ENCODE measurements at regions not wholly inside any gene's neighbourhood (a gene's known extent, or its start where the extent isn't known, plus 50 kb on each side); places are given as distances from the start of the nearest gene placed in this dataset.

DNA sequence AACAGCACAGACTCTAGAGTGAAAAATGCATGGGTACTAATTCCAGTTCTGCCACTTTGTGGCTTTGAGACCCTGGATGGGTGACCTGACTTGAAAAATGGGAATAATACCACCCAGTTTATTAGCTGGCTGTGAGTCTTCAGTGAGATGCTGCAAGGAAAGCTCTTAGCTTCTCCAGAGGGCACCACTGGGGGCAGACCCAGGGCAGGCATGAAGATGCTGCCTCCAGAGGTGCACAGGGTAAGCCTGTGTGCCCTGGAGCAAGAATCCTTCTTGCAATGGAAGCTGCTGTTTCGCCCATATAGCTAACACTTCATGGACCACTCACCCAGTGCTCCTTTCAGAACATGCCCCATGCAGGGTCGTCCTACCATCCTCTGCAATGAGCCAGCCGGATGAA is 75.7 kb downstream of the C5orf15 start:
- H3K4me1 ChIP-seq (ENCODE audit: low read depth): no peaks in the 10 kb centered on the region
- TF ChIP-seq, protein P1, sequence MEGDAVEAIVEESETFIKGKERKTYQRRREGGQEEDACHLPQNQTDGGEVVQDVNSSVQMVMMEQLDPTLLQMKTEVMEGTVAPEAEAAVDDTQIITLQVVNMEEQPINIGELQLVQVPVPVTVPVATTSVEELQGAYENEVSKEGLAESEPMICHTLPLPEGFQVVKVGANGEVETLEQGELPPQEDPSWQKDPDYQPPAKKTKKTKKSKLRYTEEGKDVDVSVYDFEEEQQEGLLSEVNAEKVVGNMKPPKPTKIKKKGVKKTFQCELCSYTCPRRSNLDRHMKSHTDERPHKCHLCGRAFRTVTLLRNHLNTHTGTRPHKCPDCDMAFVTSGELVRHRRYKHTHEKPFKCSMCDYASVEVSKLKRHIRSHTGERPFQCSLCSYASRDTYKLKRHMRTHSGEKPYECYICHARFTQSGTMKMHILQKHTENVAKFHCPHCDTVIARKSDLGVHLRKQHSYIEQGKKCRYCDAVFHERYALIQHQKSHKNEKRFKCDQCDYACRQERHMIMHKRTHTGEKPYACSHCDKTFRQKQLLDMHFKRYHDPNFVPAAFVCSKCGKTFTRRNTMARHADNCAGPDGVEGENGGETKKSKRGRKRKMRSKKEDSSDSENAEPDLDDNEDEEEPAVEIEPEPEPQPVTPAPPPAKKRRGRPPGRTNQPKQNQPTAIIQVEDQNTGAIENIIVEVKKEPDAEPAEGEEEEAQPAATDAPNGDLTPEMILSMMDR (IDR thresholded peaks at IDR 0.05; ENCODE audit: low read depth, low read length): no peak
- H3K36me3 ChIP-seq: no peaks in the 10 kb centered on the region
- H3K9me3 ChIP-seq (ENCODE audit: low read depth): no peaks in the 10 kb centered on the region
- DNase-seq (ENCODE audit: low read depth in 1 of 2, low spot score in 1 of 2): no peak
- no peaks in the 10 kb centered on the region for H3K27me3 ChIP-seq
- H3K4me3 ChIP-seq: no peak overlapping the region
- H3K27ac ChIP-seq: no peak overlapping the region

DNA sequence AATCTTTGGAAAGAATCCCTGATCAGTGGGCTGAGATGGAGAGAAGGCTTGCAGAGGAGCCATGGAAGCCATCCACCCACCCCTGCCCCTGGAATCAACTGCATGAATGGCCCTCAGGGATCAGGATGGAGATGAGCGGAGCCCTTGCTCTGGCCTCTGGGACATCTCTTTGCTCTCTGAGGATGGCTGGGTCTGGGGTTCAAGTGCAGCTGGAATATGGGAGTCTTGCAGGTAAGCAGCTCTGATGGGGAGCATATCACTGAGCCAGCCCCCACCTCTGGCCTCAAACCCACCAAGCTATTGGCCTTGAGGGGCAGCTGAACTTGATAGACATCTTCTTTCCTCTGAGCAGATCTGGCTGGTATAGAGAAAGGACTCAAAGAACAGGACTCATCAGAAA is 76.1 kb downstream of the C5orf15 start:
- Histone ChIP-seq H3K36me3 (no peaks in the 10 kb centered on the region), H3K27ac (no peak overlapping the region), H3K4me1 (ENCODE audit: low read depth) (no peaks in the 10 kb centered on the region), H3K27me3 (no peaks in the 10 kb centered on the region), H3K4me3 (no peak overlapping the region), H3K9me3 (ENCODE audit: low read depth) (no peaks in the 10 kb centered on the region)
- no peak for DNase-seq (ENCODE audit: low read depth in 1 of 2, low spot score in 1 of 2)
- TF ChIP-seq, protein P1 (IDR thresholded peaks at IDR 0.05; ENCODE audit: low read depth, low read length): no peak

DNA sequence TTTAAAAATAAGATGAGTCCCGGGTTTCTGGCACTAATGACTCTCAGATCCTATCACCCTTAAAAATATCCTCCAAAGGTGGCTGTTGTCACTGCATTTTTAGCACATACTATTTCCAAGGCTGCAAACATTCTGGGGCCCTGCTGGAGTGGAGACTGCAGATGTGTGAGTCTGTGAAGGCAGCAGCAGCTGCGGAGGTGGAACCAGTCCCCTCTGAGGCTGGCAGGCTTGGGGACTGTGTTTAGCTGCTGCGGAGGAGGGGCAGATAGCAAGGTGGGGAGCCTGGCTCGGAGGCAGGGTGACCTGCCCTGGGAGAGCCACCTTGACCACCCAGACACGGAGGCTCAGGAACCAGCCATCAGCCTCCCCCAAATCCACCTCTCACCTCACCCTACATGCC is 77.0 kb downstream of the C5orf15 start:
- no peaks in the 10 kb centered on the region for H3K4me1 ChIP-seq (ENCODE audit: low read depth)
- DNase-seq (ENCODE audit: low read depth in 1 of 2, low spot score in 1 of 2): no peak
- no peak overlapping the region for H3K4me3 ChIP-seq
- TF ChIP-seq, protein P1 (IDR thresholded peaks at IDR 0.05; ENCODE audit: low read depth, low read length): no peak
- no peak overlapping the region for H3K27ac ChIP-seq
- H3K9me3 ChIP-seq (ENCODE audit: low read depth): no peaks in the 10 kb centered on the region
- no peaks in the 10 kb centered on the region for H3K27me3 ChIP-seq
- no peaks in the 10 kb centered on the region for H3K36me3 ChIP-seq

DNA sequence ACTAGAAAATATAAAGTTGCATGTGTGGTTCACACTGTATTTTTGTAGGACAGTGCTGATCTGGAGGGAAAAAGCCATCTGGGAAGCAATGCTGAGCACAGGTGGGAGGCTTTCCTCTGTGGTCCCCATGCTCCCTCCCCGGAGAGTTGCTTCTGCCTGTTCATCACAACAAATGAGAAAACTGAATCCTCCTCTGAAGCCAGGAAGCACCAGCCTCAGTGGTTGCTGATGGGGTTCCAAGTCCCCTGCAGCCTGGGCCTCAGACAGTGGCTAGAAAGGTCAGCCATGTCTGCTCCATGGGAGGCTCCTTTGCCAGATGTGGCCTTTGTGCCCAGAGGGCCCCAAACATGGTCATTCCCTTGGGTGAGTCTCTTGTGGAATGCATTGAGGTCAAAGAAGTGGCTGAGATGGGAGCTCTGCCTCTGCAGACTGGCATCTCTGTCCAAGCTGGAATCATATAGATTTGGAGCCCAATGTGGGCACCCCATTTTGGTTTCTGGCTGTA is 77.6 kb downstream of the C5orf15 start:
- no peaks in the 10 kb centered on the region for H3K9me3 ChIP-seq (ENCODE audit: low read depth)
- H3K36me3 ChIP-seq: no peaks in the 10 kb centered on the region
- H3K27ac ChIP-seq: no peak overlapping the region
- H3K4me1 ChIP-seq (ENCODE audit: low read depth): no peaks in the 10 kb centered on the region
- TF ChIP-seq, protein P1 (IDR thresholded peaks at IDR 0.05; ENCODE audit: low read depth, low read length): no peak
- no peaks in the 10 kb centered on the region for H3K27me3 ChIP-seq
- no peak overlapping the region for H3K4me3 ChIP-seq
- no peak for DNase-seq (ENCODE audit: low read depth in 1 of 2, low spot score in 1 of 2)

DNA sequence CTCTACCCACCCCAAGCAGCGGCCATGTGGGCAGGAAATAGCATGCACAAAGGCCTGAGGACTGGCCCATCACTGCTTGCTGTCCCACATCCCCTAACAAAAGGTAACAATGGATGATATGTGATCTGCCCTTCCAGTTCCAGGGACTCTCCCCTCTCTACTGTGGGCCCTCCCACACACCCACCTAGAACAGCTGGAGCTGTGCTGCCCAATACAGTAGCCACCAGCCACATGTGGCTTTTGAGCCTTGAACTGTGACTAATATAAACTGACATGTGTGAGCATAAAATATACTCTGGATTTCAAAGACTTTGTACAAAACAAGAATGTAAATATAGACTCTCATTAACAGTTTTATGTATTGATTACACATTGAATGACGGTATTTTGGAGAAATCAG is 78.1 kb downstream of the C5orf15 start:
- no peak for DNase-seq (ENCODE audit: low read depth in 1 of 2, low spot score in 1 of 2)
- Histone ChIP-seq H3K36me3 (no peaks in the 10 kb centered on the region), H3K9me3 (ENCODE audit: low read depth) (no peaks in the 10 kb centered on the region), H3K4me3 (no peak overlapping the region), H3K27ac (no peak overlapping the region), H3K4me1 (ENCODE audit: low read depth) (no peaks in the 10 kb centered on the region), H3K27me3 (no peaks in the 10 kb centered on the region)
- TF ChIP-seq, protein P1 (IDR thresholded peaks at IDR 0.05; ENCODE audit: low read depth, low read length): no peak
